Astrocyte (in vitro differentiated cells and primary cell): ENCODE measurements at regions not wholly inside any gene's neighbourhood (a gene's known extent, or its start where the extent isn't known, plus 50 kb on each side); places are given as distances from the start of the nearest gene placed in this dataset.

Experiments used
- DNase-seq: peaks from one replicate; pipeline ENCODE4 v3.0.0-alpha.2; 2010; ENCODE audit warnings: low read depth
- FAIRE-seq: peaks from 2 replicates; lab custom pipeline; 2011; peaks lifted over from hg19 to GRCh38; lab: Jason Lieb, UNC
- H2AFZ ChIP-seq: 2 replicates; pipeline ENCODE4 v1.6.0; 2012; ENCODE audit warnings: low read depth, low read length, inconsistent platforms
- H3K27ac ChIP-seq: 2 replicates; pipeline ENCODE4 v1.5.1; 2011; ENCODE audit warnings: low read depth, low read length, inconsistent platforms
- H3K27me3 ChIP-seq: 2 replicates; pipeline ENCODE4 v1.6.0; 2011; ENCODE audit warnings: low read length, inconsistent platforms; ENCODE audit not compliant: insufficient read depth
- H3K36me3 ChIP-seq: 2 replicates; pipeline ENCODE4 v1.5.1; 2011; ENCODE audit warnings: low read length, inconsistent platforms; ENCODE audit not compliant: insufficient read depth
- H3K4me1 ChIP-seq: 2 replicates; pipeline ENCODE4 v1.5.1; 2011; ENCODE audit warnings: low read length, inconsistent platforms; ENCODE audit not compliant: insufficient read depth
- H3K4me2 ChIP-seq: 2 replicates; pipeline ENCODE4 v1.6.0; 2012; ENCODE audit warnings: low read length, inconsistent platforms
- H3K4me3 ChIP-seq: 2 replicates; pipeline ENCODE4 v1.5.1; 2011; ENCODE audit warnings: low read depth, mild to moderate bottlenecking, low read length, inconsistent platforms; ENCODE audit not compliant: insufficient read depth
- H3K79me2 ChIP-seq: 2 replicates; pipeline ENCODE4 v1.6.0; 2012; ENCODE audit warnings: mild to moderate bottlenecking, low read length, inconsistent platforms; ENCODE audit not compliant: insufficient read depth
- H3K9ac ChIP-seq: 2 replicates; pipeline ENCODE4 v1.6.0; 2012; ENCODE audit warnings: mild to moderate bottlenecking, low read length, inconsistent platforms
- H3K9me3 ChIP-seq: 2 replicates; pipeline ENCODE4 v1.5.1; 2012; ENCODE audit warnings: low read depth, mild to moderate bottlenecking, low read length, inconsistent platforms; ENCODE audit not compliant: insufficient read depth
- H4K20me1 ChIP-seq: 2 replicates; pipeline ENCODE4 v1.6.0; 2012; ENCODE audit warnings: low read length, inconsistent platforms; ENCODE audit not compliant: insufficient read depth
- H3K27ac Mint-ChIP-seq: one replicate; pipeline ENCODE4 v1.8.0; 2021; ENCODE audit warnings: mild to moderate bottlenecking, mixed read lengths; ENCODE audit not compliant: unreplicated experiment
- H3K27me3 Mint-ChIP-seq: one replicate; pipeline ENCODE4 v1.8.0; 2021; ENCODE audit warnings: low read depth, mixed read lengths; ENCODE audit not compliant: unreplicated experiment
- H3K36me3 Mint-ChIP-seq: one replicate; pipeline ENCODE4 v1.8.0; 2021; ENCODE audit warnings: low read depth, mixed read lengths; ENCODE audit not compliant: unreplicated experiment
- H3K4me1 Mint-ChIP-seq: one replicate; pipeline ENCODE4 v1.8.0; 2021; ENCODE audit warnings: low read depth, mixed read lengths; ENCODE audit not compliant: unreplicated experiment
- H3K4me3 Mint-ChIP-seq: one replicate; pipeline ENCODE4 v1.8.0; 2021; ENCODE audit warnings: mild to moderate bottlenecking, moderate library complexity, mixed read lengths; ENCODE audit not compliant: unreplicated experiment
- H3K9me3 Mint-ChIP-seq: one replicate; pipeline ENCODE4 v1.8.0; 2021; ENCODE audit warnings: mild to moderate bottlenecking, mixed read lengths; ENCODE audit not compliant: unreplicated experiment
- CTCF ChIP-seq: IDR thresholded peaks from 2 replicates; pipeline ENCODE4 v1.5.1; 2011; ENCODE audit warnings: low read depth, mild to moderate bottlenecking, inconsistent platforms, low read length, moderate library complexity; ENCODE audit not compliant: insufficient read depth
- EZH2 ChIP-seq: IDR thresholded peaks from 2 replicates; pipeline ENCODE4 v1.6.1; 2012; ENCODE audit warnings: mild to moderate bottlenecking, low read length, inconsistent platforms; ENCODE audit not compliant: insufficient read depth

- DNase-seq: no peak
- H3K4me2 ChIP-seq: no peak overlapping the region
Observed at GRCh38 chr4:3683077-3683743, 83.0 kb upstream of the ADRA2C start.

GRCh38 chr4:3682236-3683076 lies 83.7 kb upstream of the ADRA2C start:
- H3K27ac Mint-ChIP-seq: no peak overlapping the region

More at GRCh38 chr4:3683077-3683743, 83.0 kb upstream of the ADRA2C start:
- H3K79me2 ChIP-seq: no peaks in the 10 kb centered on the region
- no peaks in the 10 kb centered on the region for H4K20me1 ChIP-seq
- Mint-ChIP-seq H3K4me3 (no peak overlapping the region), H3K27ac (no peak overlapping the region), H3K4me1 (no peaks in the 10 kb centered on the region), H3K36me3 (no peaks in the 10 kb centered on the region), H3K9me3 (peaks cover 2% of the 10 kb centered on the region), H3K27me3 (peaks cover 59% of the 10 kb centered on the region)
- no peak overlapping the region for H3K27ac ChIP-seq
- no peak overlapping the region for H2AFZ ChIP-seq
- no peak for FAIRE-seq
- H3K9ac ChIP-seq: no peak overlapping the region
- no peak overlapping the region for H3K4me3 ChIP-seq
- H3K4me1 ChIP-seq: no peaks in the 10 kb centered on the region
- no peaks in the 10 kb centered on the region for H3K27me3 ChIP-seq
- H3K9me3 ChIP-seq: no peaks in the 10 kb centered on the region
- TF ChIP-seq EZH2 (no peak), CTCF (no peak)
- H3K36me3 ChIP-seq: no peaks in the 10 kb centered on the region

More at GRCh38 chr4:3682236-3683076, 83.7 kb upstream of the ADRA2C start:
- H3K9me3 Mint-ChIP-seq: peaks cover 2% of the 10 kb centered on the region
- Histone ChIP-seq H3K4me2 (no peak overlapping the region), H3K36me3 (no peaks in the 10 kb centered on the region), H3K79me2 (no peaks in the 10 kb centered on the region), H3K27me3 (no peaks in the 10 kb centered on the region), H3K27ac (no peak overlapping the region), H3K9me3 (no peaks in the 10 kb centered on the region), H3K4me1 (no peaks in the 10 kb centered on the region), H2AFZ (no peak overlapping the region), H3K9ac (no peak overlapping the region), H4K20me1 (no peaks in the 10 kb centered on the region), H3K4me3 (no peak overlapping the region)
- no peak overlapping the region for H3K4me3 Mint-ChIP-seq
- H3K27me3 Mint-ChIP-seq: peaks cover 65% of the 10 kb centered on the region
- no peaks in the 10 kb centered on the region for H3K36me3 Mint-ChIP-seq
- no peaks in the 10 kb centered on the region for H3K4me1 Mint-ChIP-seq
- DNase-seq (no peak), FAIRE-seq (no peak)
- TF ChIP-seq CTCF (no peak), EZH2 (no peak)
